HCT116 (cell line): ENCODE measurements at regions not wholly inside any gene's neighbourhood (a gene's known extent, or its start where the extent isn't known, plus 50 kb on each side); places are given as distances from the start of the nearest gene placed in this dataset.

Experiments
- ATAC-seq: fragments of 200-7000 bp; cut with Tn5 transposase; 2 replicates; pipeline ENCODE4 v1.9.1; 2020; ENCODE audit warnings: mild to moderate bottlenecking, moderate library complexity
- BruUV-seq: library from RNA; stranded (reverse); fragments of 400-500 nt; replicated peaks from 2 replicates; lab custom pipeline; 2021; lab: Mats Ljungman, UMichigan
- CTCF ChIA-PET: fragments of 300-600 bp; sonication (Branson Sonifier 250); formaldehyde crosslinking; loops from one replicate; lab custom pipeline; 2021; ENCODE audit warnings: antibody characterized with exemption; lab: Charles Lee
- POLR2A ChIA-PET: fragments of 300-600, 350-600 bp; sonication (Branson Sonifier 250); formaldehyde crosslinking; loops from one replicate; lab custom pipeline; 2021; ENCODE audit warnings: antibody characterized with exemption; lab: Charles Lee
- RAD21 ChIA-PET, 2 experiments: fragments of 300-600 bp; sonication (Branson Sonifier 250); formaldehyde crosslinking; loops; one replicate each; lab custom pipeline; 2023; ENCODE audit warnings: low total read pairs in 2 of 2; ENCODE audit not compliant: uncharacterized antibody in 2 of 2, unreplicated experiment in 2 of 2, low non-redundant PET in 1 of 2; lab: Charles Lee
- DNase-seq: peaks from one replicate; pipeline ENCODE4 v3.0.0-alpha.2; 2010; ENCODE audit warnings: low read depth, low spot score
- H2AFZ ChIP-seq: fragments of 200-600 bp; shearing (Covaris generic), sonication (generic); 2 replicates; pipeline ENCODE4 v1.6.1; 2017; ENCODE audit warnings: low read depth, mixed run types, mixed read lengths, antibody characterized with exemption, low read length; ENCODE audit not compliant: poor library complexity, severe bottlenecking
- H3K27ac ChIP-seq: 2 replicates; pipeline ENCODE4 v1.5.1; 2012; ENCODE audit warnings: low read depth, low read length
- H3K27me3 ChIP-seq: fragments of 200-600 bp; sonication (generic); 2 replicates; pipeline ENCODE4 v1.6.1; 2016; ENCODE audit warnings: mixed run types, low read length, mixed read lengths; ENCODE audit not compliant: insufficient read depth
- H3K36me3 ChIP-seq, 2 experiments: fragments of 200-500 bp in 1 of 2; fragments of 200-600 bp in 1 of 2; sonication (Bioruptor generic) in 1 of 2; sonication (generic) in 1 of 2; 2 replicates each; pipeline versions ENCODE4 v1.5.1 to v1.6.1; 2014 to 2016; ENCODE audit warnings: low read length in 2 of 2, inconsistent platforms in 1 of 2, mixed read lengths in 1 of 2, mixed run types in 1 of 2; ENCODE audit not compliant: insufficient read depth in 2 of 2, control insufficient read depth in 1 of 2
- H3K4me1 ChIP-seq, 2 experiments: fragments of 200-600 bp in 1 of 2; sonication (generic) in 1 of 2; 2 replicates each; pipeline versions ENCODE4 v1.5.1 to v1.6.1; 2012 to 2017; ENCODE audit warnings: low read length in 2 of 2, inconsistent platforms in 1 of 2, mild to moderate bottlenecking in 1 of 2, mixed read lengths in 1 of 2, mixed run types in 1 of 2, moderate library complexity in 1 of 2; ENCODE audit not compliant: insufficient read depth in 2 of 2, control insufficient read depth in 1 of 2
- H3K4me2 ChIP-seq: fragments of 200-600 bp; sonication (generic); 2 replicates; pipeline ENCODE4 v1.6.1; 2017; ENCODE audit warnings: mixed run types, low read length, mixed read lengths
- H3K4me3 ChIP-seq, 2 experiments: fragments of 200-600 bp in 1 of 2; sonication (generic) in 1 of 2; replicated peaks in 1 of 2; 2 replicates each; pipeline ENCODE4 v1.5.1; 2011 to 2016; ENCODE audit warnings: low read length in 2 of 2, control low read depth in 1 of 2, low read depth in 1 of 2, mild to moderate bottlenecking in 1 of 2, mixed read lengths in 1 of 2, mixed run types in 1 of 2
- H3K79me2 ChIP-seq: fragments of 200-600 bp; sonication (generic); 2 replicates; pipeline ENCODE4 v1.6.1; 2017; ENCODE audit warnings: mild to moderate bottlenecking, mixed run types, low read length, moderate library complexity, mixed read lengths; ENCODE audit not compliant: insufficient read depth
- H3K9ac ChIP-seq: fragments of 200-600 bp; sonication (generic); 2 replicates; pipeline ENCODE4 v1.6.1; 2016; ENCODE audit warnings: low read length, mixed read lengths
- H3K9me2 ChIP-seq: fragments of 200-600 bp; sonication (generic), shearing (Covaris generic); 2 replicates; pipeline ENCODE4 v1.6.1; 2017; ENCODE audit warnings: mixed run types, mild to moderate bottlenecking, moderate library complexity; ENCODE audit not compliant: insufficient read depth
- H3K9me3 ChIP-seq, 2 experiments: fragments of 200-500 bp in 1 of 2; fragments of 200-600 bp in 1 of 2; sonication (Bioruptor generic) in 1 of 2; sonication (generic) in 1 of 2; 2 replicates each; pipeline ENCODE4 v1.6.1; 2014 to 2017; ENCODE audit warnings: low read length in 2 of 2, mixed read lengths in 2 of 2, inconsistent platforms in 1 of 2, low read depth in 1 of 2, mild to moderate bottlenecking in 1 of 2, mixed run types in 1 of 2, moderate library complexity in 1 of 2; ENCODE audit not compliant: control insufficient read depth in 1 of 2, insufficient read depth in 1 of 2
- H4K20me1 ChIP-seq: fragments of 200-600 bp; sonication (generic), shearing (Covaris generic); 2 replicates; pipeline ENCODE4 v1.6.1; 2017; ENCODE audit warnings: mixed run types, mild to moderate bottlenecking, moderate library complexity; ENCODE audit not compliant: insufficient read depth
- CTCF ChIP-seq, 3 experiments: fragments of 200-600 bp in 1 of 3; sonication (generic) in 1 of 3; IDR thresholded peaks in 2 of 3; conservative IDR thresholded peaks in 1 of 3; 2 replicates each; pipeline ENCODE4 v1.5.1; 2012 to 2017; ENCODE audit warnings: low read depth in 2 of 3, low read length in 2 of 3, antibody characterized with exemption in 1 of 3, borderline replicate concordance in 1 of 3, control low read depth in 1 of 3, mild to moderate bottlenecking in 1 of 3, mixed read lengths in 1 of 3, mixed run types in 1 of 3, moderate library complexity in 1 of 3; ENCODE audit not compliant: insufficient read depth in 1 of 3
- EGR1 ChIP-seq: IDR thresholded peaks from 2 replicates; pipeline ENCODE4 v1.6.1; 2012; ENCODE audit warnings: low read depth
- ELF1 ChIP-seq: IDR thresholded peaks from 2 replicates; pipeline ENCODE4 v1.6.1; 2012; ENCODE audit warnings: low read depth, borderline replicate concordance
- EZH2 ChIP-seq: fragments of 200-600 bp; sonication (generic); IDR thresholded peaks from 2 replicates; pipeline ENCODE4 v1.6.1; 2017; ENCODE audit warnings: antibody characterized with exemption, mixed run types
- EZH2phosphoT487 ChIP-seq: fragments of 200-600 bp; IDR thresholded peaks from 2 replicates; pipeline ENCODE4 v1.6.1; 2018; ENCODE audit warnings: antibody characterized with exemption, borderline replicate concordance
- FOSL1 ChIP-seq: IDR thresholded peaks from 2 replicates; pipeline ENCODE4 v1.6.1; 2012; ENCODE audit warnings: low read depth
- MAX ChIP-seq: IDR thresholded peaks from 2 replicates; pipeline ENCODE4 v1.6.1; 2012
- POLR2AphosphoS5 ChIP-seq: IDR thresholded peaks from 2 replicates; pipeline ENCODE4 v1.6.1; 2011; ENCODE audit warnings: mild to moderate bottlenecking, low read depth, low read length, moderate library complexity
- RAD21 ChIP-seq: IDR thresholded peaks from 2 replicates; pipeline ENCODE4 v1.6.1; 2012; ENCODE audit warnings: low read depth, mild to moderate bottlenecking
- REST ChIP-seq: IDR thresholded peaks from 2 replicates; pipeline ENCODE4 v1.6.1; 2012; ENCODE audit warnings: low read depth
- SIN3A ChIP-seq: IDR thresholded peaks from 2 replicates; pipeline ENCODE4 v1.6.1; 2012; ENCODE audit warnings: low read depth
- SRF ChIP-seq: IDR thresholded peaks from 2 replicates; pipeline ENCODE4 v1.6.1; 2012; ENCODE audit warnings: low read depth
- intact Hi-C: fragments of 100-400 bp; cut with micrococcal nuclease; formaldehyde crosslinking; loops from 2 replicates; pipeline ENCODE4 v1.10.0; 2022

- TF ChIP-seq FOSL1 (peak; percentile 51), POLR2AphosphoS5 (peak; percentile 47; the same call in 1 of the 2 replicates), ELF1 (no peak; the same call in 1 of the 2 replicates), SIN3A (0 out of 2 replicates have a peak, but pooled peaks have one; percentile 32), CTCF (IDR thresholded peaks at IDR 0.05 in 2 of 3, conservative IDR thresholded peaks at IDR 0.05 in 1 of 3; ENCODE audit: borderline replicate concordance in 1 of 3, insufficient read depth in 1 of 3, low read depth in 2 of 3, low read length in 2 of 3) (no peak), MAX (peak; percentile 74), EZH2phosphoT487 (no peak)
Observed at GRCh38 chr3:171967137-171967783, 72.1 kb upstream of the FNDC3B start (continued).

- RAD21 ChIA-PET: no interaction called here
- no peaks in the 10 kb centered on the region for H3K9me2 ChIP-seq
- H3K27ac ChIP-seq: no peak overlapping the region
- POLR2A ChIA-PET: no interaction called here
- ATAC-seq (no peak), DNase-seq (no peak)
- CTCF ChIA-PET: no interaction called here
- intact Hi-C loops: no loop called here
- H3K4me3 ChIP-seq: no peak overlapping the region
- no peaks in the 10 kb centered on the region for H4K20me1 ChIP-seq
- H3K79me2 ChIP-seq: no peaks in the 10 kb centered on the region
- H3K9ac ChIP-seq: no peak overlapping the region
- H3K36me3 ChIP-seq: no peaks in the 10 kb centered on the region
- H3K27me3 ChIP-seq: no peaks in the 10 kb centered on the region
- H3K4me2 ChIP-seq: no peak overlapping the region
- H3K4me1 ChIP-seq: peaks cover 10 to 11% of the 10 kb centered on the region in 2 experiments; a peak in 3 of 4 replicates
- no TSS peak for BruUV-seq
- H3K9me3 ChIP-seq: no peaks in the 10 kb centered on the region
- no peak overlapping the region for H2AFZ ChIP-seq
- TF ChIP-seq FOSL1: no peak
- no peak for TF ChIP-seq ELF1
- no peak for TF ChIP-seq POLR2AphosphoS5
- TF ChIP-seq REST: no peak
- TF ChIP-seq EGR1: no peak
- TF ChIP-seq CTCF (IDR thresholded peaks at IDR 0.05 in 2 of 3, conservative IDR thresholded peaks at IDR 0.05 in 1 of 3; ENCODE audit: borderline replicate concordance in 1 of 3, insufficient read depth in 1 of 3, low read depth in 2 of 3, low read length in 2 of 3): no peak
- no peak for TF ChIP-seq RAD21
- TF ChIP-seq EZH2: no peak
- no peak for TF ChIP-seq MAX
- TF ChIP-seq SRF: no peak
Observed at GRCh38 chr3:171967932-171968678, 71.3 kb upstream of the FNDC3B start.
